IMR-90 (cell line): ENCODE measurements at regions not wholly inside any gene's neighbourhood (a gene's known extent, or its start where the extent isn't known, plus 50 kb on each side); places are given as distances from the start of the nearest gene placed in this dataset.

Source experiments
- ATAC-seq: fragments of 200-7000 bp; cut with Tn5 transposase; 2 replicates; pipeline ENCODE4 v1.9.1; 2020; ENCODE audit warnings: low read depth, mild to moderate bottlenecking, moderate library complexity
- BruUV-seq: library from RNA; stranded (reverse); fragments of 400-500 nt; replicated peaks from 2 replicates; lab custom pipeline; 2021; lab: Mats Ljungman, UMichigan
- CTCF ChIA-PET: fragments of 300-600 bp; formaldehyde crosslinking; extraction: SDS; loops from one replicate; lab custom pipeline; 2021; ENCODE audit warnings: antibody characterized with exemption; lab: Yijun Ruan, JAX
- POLR2A ChIA-PET: fragments of 300-600 bp; sonication (Branson Sonifier 250); formaldehyde crosslinking; loops from one replicate; lab custom pipeline; 2022; ENCODE audit warnings: antibody characterized with exemption; ENCODE audit not compliant: unreplicated experiment; lab: Charles Lee
- DNase-seq: peaks from one replicate; pipeline ENCODE4 v3.0.0; 2013
- H2AFZ ChIP-seq: replicated peaks from 2 replicates; pipeline ENCODE3; 2013; ENCODE audit warnings: low read length, mild to moderate bottlenecking; ENCODE audit not compliant: poor library complexity
- H2AK5ac ChIP-seq: 2 replicates; pipeline ENCODE4 v1.6.1; 2013; ENCODE audit warnings: low read depth, low read length, inconsistent platforms
- H2AK9ac ChIP-seq: replicated peaks from 2 replicates; pipeline ENCODE3; 2013; ENCODE audit warnings: mild to moderate bottlenecking, low read depth, low read length, moderate library complexity; ENCODE audit not compliant: poor library complexity
- H2BK120ac ChIP-seq: 2 replicates; pipeline ENCODE4 v1.6.1; 2013; ENCODE audit warnings: low read depth, low read length, inconsistent platforms
- H2BK15ac ChIP-seq: 3 replicates; pipeline ENCODE4 v1.6.1; 2013; ENCODE audit warnings: low read depth, low read length, inconsistent platforms
- H2BK20ac ChIP-seq: 2 replicates; pipeline ENCODE4 v1.6.1; 2013; ENCODE audit warnings: low read depth, mild to moderate bottlenecking, inconsistent platforms, low read length, moderate library complexity
- H2BK5ac ChIP-seq: 2 replicates; pipeline ENCODE4 v1.6.1; 2013; ENCODE audit warnings: mild to moderate bottlenecking, low read depth, low read length, inconsistent platforms; ENCODE audit not compliant: poor library complexity, severe bottlenecking
- H3K14ac ChIP-seq: replicated peaks from 2 replicates; pipeline ENCODE4 v1.6.1; 2013; ENCODE audit warnings: low read depth, low read length, inconsistent platforms
- H3K18ac ChIP-seq: 2 replicates; pipeline ENCODE4 v1.6.1; 2013; ENCODE audit warnings: low read depth, low read length, control low read depth
- H3K23ac ChIP-seq: 2 replicates; pipeline ENCODE4 v1.6.1; 2013; ENCODE audit warnings: low read depth, low read length, inconsistent platforms
- H3K27ac ChIP-seq: 2 replicates; pipeline ENCODE4 v1.5.1; 2013; ENCODE audit warnings: mild to moderate bottlenecking, control low read depth, low read length; ENCODE audit not compliant: insufficient read depth
- H3K27me3 ChIP-seq: 2 replicates; pipeline ENCODE4 v1.6.1; 2013; ENCODE audit warnings: low read length; ENCODE audit not compliant: control insufficient read depth, insufficient read depth
- H3K36me3 ChIP-seq: 2 replicates; pipeline ENCODE4 v1.6.1; 2013; ENCODE audit warnings: low read length, mixed read lengths; ENCODE audit not compliant: control insufficient read depth, insufficient read depth
- H3K4ac ChIP-seq: 2 replicates; pipeline ENCODE4 v1.6.1; 2013; ENCODE audit warnings: low read depth, low read length, inconsistent platforms
- H3K4me1 ChIP-seq: 2 replicates; pipeline ENCODE4 v1.6.1; 2013; ENCODE audit warnings: low read length, mixed read lengths; ENCODE audit not compliant: control insufficient read depth, insufficient read depth
- H3K4me2 ChIP-seq: 2 replicates; pipeline ENCODE4 v1.6.1; 2013; ENCODE audit warnings: low read depth, mild to moderate bottlenecking, control low read depth, low read length, moderate library complexity
- H3K4me3 ChIP-seq: 2 replicates; pipeline ENCODE4 v1.5.1; 2013; ENCODE audit warnings: low read depth, mild to moderate bottlenecking, control low read depth, low read length, moderate library complexity; ENCODE audit not compliant: insufficient read depth
- H3K56ac ChIP-seq: 2 replicates; pipeline ENCODE4 v1.6.1; 2013; ENCODE audit warnings: low read length, inconsistent platforms; ENCODE audit not compliant: insufficient read depth; ENCODE audit errors: extremely low read depth
- H3K79me1 ChIP-seq, 2 experiments: 2 replicates each; pipeline ENCODE4 v1.6.1; 2013; ENCODE audit warnings: low read length in 2 of 2, inconsistent platforms in 1 of 2, low read depth in 1 of 2
- H3K9ac ChIP-seq: 2 replicates; pipeline ENCODE4 v1.6.1; 2013; ENCODE audit warnings: low read depth, low read length, control low read depth
- H3K9me1 ChIP-seq: 2 replicates; pipeline ENCODE4 v1.6.1; 2013; ENCODE audit warnings: low read length, inconsistent platforms; ENCODE audit not compliant: insufficient read depth
- H3K9me3 ChIP-seq: 2 replicates; pipeline ENCODE4 v1.6.1; 2013; ENCODE audit warnings: low read length; ENCODE audit not compliant: control insufficient read depth, insufficient read depth
- H4K20me1 ChIP-seq: 2 replicates; pipeline ENCODE4 v1.6.1; 2013; ENCODE audit warnings: low read length, inconsistent platforms; ENCODE audit not compliant: insufficient read depth
- H4K5ac ChIP-seq: 2 replicates; pipeline ENCODE4 v1.6.1; 2013; ENCODE audit warnings: mild to moderate bottlenecking, low read depth, low read length, control low read depth
- H4K8ac ChIP-seq, 2 experiments: 2 replicates each; pipeline ENCODE4 v1.6.1; 2013; ENCODE audit warnings: low read depth in 2 of 2, low read length in 2 of 2, control low read depth in 1 of 2, inconsistent platforms in 1 of 2
- H4K91ac ChIP-seq: 2 replicates; pipeline ENCODE4 v1.6.1; 2013; ENCODE audit warnings: low read depth, low read length, inconsistent platforms; ENCODE audit not compliant: insufficient read depth
- BHLHE40 ChIP-seq: fragments of 150-350 bp; IDR thresholded peaks from 2 replicates; pipeline ENCODE4 v1.6.1; 2016; ENCODE audit warnings: mild to moderate bottlenecking, low read depth, low read length
- CEBPB ChIP-seq: IDR thresholded peaks from 2 replicates; pipeline ENCODE4 v1.6.1; 2012; ENCODE audit warnings: low read depth, low read length, improper control_type of control experiment
- CHD1 ChIP-seq: IDR thresholded peaks from 2 replicates; pipeline ENCODE4 v1.6.1; 2012; ENCODE audit warnings: low read depth, low read length, improper control_type of control experiment
- FOS ChIP-seq: fragments of 150-350 bp; IDR thresholded peaks from 2 replicates; pipeline ENCODE4 v1.6.1; 2016; ENCODE audit warnings: low read depth, low read length
- MAFK ChIP-seq: IDR thresholded peaks from 2 replicates; pipeline ENCODE4 v1.6.1; 2012; ENCODE audit warnings: low read depth, low read length, improper control_type of control experiment
- MAZ ChIP-seq: IDR thresholded peaks from 2 replicates; pipeline ENCODE4 v1.6.1; 2012; ENCODE audit warnings: low read depth, mild to moderate bottlenecking, low read length, improper control_type of control experiment, moderate library complexity, borderline replicate concordance
- MXI1 ChIP-seq: IDR thresholded peaks from 2 replicates; pipeline ENCODE4 v1.6.1; 2012; ENCODE audit warnings: low read depth, mild to moderate bottlenecking, low read length, moderate library complexity, borderline replicate concordance
- NFE2L2 ChIP-seq: fragments of 150-350 bp; IDR thresholded peaks from 2 replicates; pipeline ENCODE4 v1.6.1; 2016; ENCODE audit warnings: low read depth, mild to moderate bottlenecking, low read length
- POLR2A ChIP-seq: IDR thresholded peaks from 2 replicates; pipeline ENCODE4 v1.6.1; 2012; ENCODE audit warnings: mild to moderate bottlenecking, low read depth, low read length
- RAD21 ChIP-seq: IDR thresholded peaks from 2 replicates; pipeline ENCODE4 v1.6.1; 2012; ENCODE audit warnings: low read length, improper control_type of control experiment
- RCOR1 ChIP-seq: IDR thresholded peaks from 2 replicates; pipeline ENCODE4 v1.6.1; 2012; ENCODE audit warnings: mild to moderate bottlenecking, low read length, improper control_type of control experiment; ENCODE audit not compliant: insufficient replicate concordance
- RFX5 ChIP-seq: IDR thresholded peaks from 2 replicates; pipeline ENCODE4 v1.8.0; 2012; ENCODE audit warnings: low read depth, mild to moderate bottlenecking, low read length, moderate library complexity
- SMC3 ChIP-seq: fragments of 150-350 bp; IDR thresholded peaks from 2 replicates; pipeline ENCODE4 v1.6.1; 2016; ENCODE audit warnings: low read depth, mild to moderate bottlenecking, antibody characterized with exemption, low read length, moderate library complexity
- WGBS, 2 experiments: methylation state at CpG; one replicate each; pipeline versions ENCODE4 v1.1.5 to v1.1.7; 2013; ENCODE audit warnings: missing lambda C conversion rate in 2 of 2; ENCODE audit not compliant: insufficient read length in 1 of 2; ENCODE audit errors: extremely low coverage in 2 of 2; 5-methylcytosine and 5-hydroxymethylcytosine counted together
- dilution Hi-C: fragments of 300-500 bp; cut with HindIII; formaldehyde crosslinking; loops from one replicate; pipeline ENCODE4 v1.14.3; 2018; ENCODE audit warnings: low sequenced_read_pairs; ENCODE audit not compliant: unreplicated experiment
- in situ Hi-C: fragments of 300-500 bp; cut with MboI; formaldehyde crosslinking; loops from 3 replicates; pipeline ENCODE4 v1.14.3; 2019; ENCODE audit warnings: low sequenced_read_pairs, inconsistent platforms, mixed read lengths
- intact Hi-C: fragments of 100-400 bp; cut with micrococcal nuclease; formaldehyde crosslinking; loops from 2 replicates; pipeline ENCODE4 v1.10.0; 2022
- TF ChIP-seq, protein P1 (sequence below): fragments of 150-350 bp; IDR thresholded peaks from 2 replicates; pipeline ENCODE4 v1.6.1; 2017; ENCODE audit warnings: mild to moderate bottlenecking, antibody characterized with exemption, low read length, low read depth
- TF ChIP-seq, protein P2 (sequence below): conservative IDR thresholded peaks from 2 replicates; pipeline ENCODE4 v1.5.1; 2012; ENCODE audit warnings: mild to moderate bottlenecking, low read depth, low read length, improper control_type of control experiment
- TF ChIP-seq, protein P3 (sequence below): fragments of 150-350 bp; IDR thresholded peaks from 2 replicates; pipeline ENCODE4 v1.6.1; 2016; ENCODE audit warnings: low read depth, mild to moderate bottlenecking, low read length, moderate library complexity, borderline replicate concordance

DNA sequence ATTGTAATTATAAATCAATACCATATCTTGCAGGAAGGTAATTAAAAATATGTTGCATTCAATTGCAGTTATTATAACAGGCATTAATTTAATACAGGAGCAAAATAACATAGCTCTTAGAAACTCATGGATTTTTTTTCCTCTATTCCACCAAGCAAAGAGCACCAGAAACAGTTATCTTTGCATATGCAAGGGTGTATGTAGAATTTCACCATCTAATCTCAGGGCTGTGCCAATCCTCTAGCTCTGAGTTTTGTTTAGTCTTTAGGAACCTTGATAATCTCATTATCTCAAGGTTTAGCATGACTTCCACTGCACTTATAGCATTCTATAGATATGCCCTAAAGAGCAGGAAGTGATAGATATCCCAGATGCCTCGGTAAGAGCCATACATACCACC is 197.5 kb downstream of the VEGFC start:
- Histone ChIP-seq H3K14ac (no peak overlapping the region), H2BK15ac (no peak overlapping the region), H3K36me3 (no peaks in the 10 kb centered on the region), H3K18ac (no peak overlapping the region), H2AFZ (no peak overlapping the region), H3K4me3 (no peak overlapping the region), H2AK5ac (no peak overlapping the region), H3K56ac (no peak overlapping the region), H3K4me2 (no peak overlapping the region), H3K23ac (no peak overlapping the region), H4K91ac (no peak overlapping the region), H3K4ac (no peak overlapping the region), H3K27ac (no peak overlapping the region), H3K27me3 (no peaks in the 10 kb centered on the region; the same call in 1 of the 2 replicates), H3K79me1 (no peaks in the 10 kb centered on the region), H3K9me3 (peaks cover 7% of the 10 kb centered on the region), H4K5ac (no peak overlapping the region), H3K9me1 (no peaks in the 10 kb centered on the region), H2BK5ac (no peak overlapping the region), H4K20me1 (no peaks in the 10 kb centered on the region), H2BK20ac (no peak overlapping the region), H3K9ac (no peak overlapping the region), H2BK120ac (no peak overlapping the region), H4K8ac (no peak overlapping the region), H3K4me1 (no peaks in the 10 kb centered on the region), H2AK9ac (no peak overlapping the region)
- no CpG with 5 or more reads among the region's 1 CpG for WGBS, 2 experiments
- intact Hi-C loops = no loop called here
- CTCF ChIA-PET = no interaction called here
- TF ChIP-seq MAFK (no peak), SMC3 (no peak), RAD21 (no peak), NFE2L2 (no peak), RFX5 (no peak), BHLHE40 (no peak), MAZ (no peak), RCOR1 (no peak), CEBPB (no peak), POLR2A (no peak), MXI1 (no peak), FOS (no peak), CHD1 (no peak)
- TF ChIP-seq, protein P1, sequence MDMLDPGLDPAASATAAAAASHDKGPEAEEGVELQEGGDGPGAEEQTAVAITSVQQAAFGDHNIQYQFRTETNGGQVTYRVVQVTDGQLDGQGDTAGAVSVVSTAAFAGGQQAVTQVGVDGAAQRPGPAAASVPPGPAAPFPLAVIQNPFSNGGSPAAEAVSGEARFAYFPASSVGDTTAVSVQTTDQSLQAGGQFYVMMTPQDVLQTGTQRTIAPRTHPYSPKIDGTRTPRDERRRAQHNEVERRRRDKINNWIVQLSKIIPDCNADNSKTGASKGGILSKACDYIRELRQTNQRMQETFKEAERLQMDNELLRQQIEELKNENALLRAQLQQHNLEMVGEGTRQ = no peak
- TF ChIP-seq, protein P2, sequence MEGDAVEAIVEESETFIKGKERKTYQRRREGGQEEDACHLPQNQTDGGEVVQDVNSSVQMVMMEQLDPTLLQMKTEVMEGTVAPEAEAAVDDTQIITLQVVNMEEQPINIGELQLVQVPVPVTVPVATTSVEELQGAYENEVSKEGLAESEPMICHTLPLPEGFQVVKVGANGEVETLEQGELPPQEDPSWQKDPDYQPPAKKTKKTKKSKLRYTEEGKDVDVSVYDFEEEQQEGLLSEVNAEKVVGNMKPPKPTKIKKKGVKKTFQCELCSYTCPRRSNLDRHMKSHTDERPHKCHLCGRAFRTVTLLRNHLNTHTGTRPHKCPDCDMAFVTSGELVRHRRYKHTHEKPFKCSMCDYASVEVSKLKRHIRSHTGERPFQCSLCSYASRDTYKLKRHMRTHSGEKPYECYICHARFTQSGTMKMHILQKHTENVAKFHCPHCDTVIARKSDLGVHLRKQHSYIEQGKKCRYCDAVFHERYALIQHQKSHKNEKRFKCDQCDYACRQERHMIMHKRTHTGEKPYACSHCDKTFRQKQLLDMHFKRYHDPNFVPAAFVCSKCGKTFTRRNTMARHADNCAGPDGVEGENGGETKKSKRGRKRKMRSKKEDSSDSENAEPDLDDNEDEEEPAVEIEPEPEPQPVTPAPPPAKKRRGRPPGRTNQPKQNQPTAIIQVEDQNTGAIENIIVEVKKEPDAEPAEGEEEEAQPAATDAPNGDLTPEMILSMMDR = no peak
- TF ChIP-seq, protein P3, sequence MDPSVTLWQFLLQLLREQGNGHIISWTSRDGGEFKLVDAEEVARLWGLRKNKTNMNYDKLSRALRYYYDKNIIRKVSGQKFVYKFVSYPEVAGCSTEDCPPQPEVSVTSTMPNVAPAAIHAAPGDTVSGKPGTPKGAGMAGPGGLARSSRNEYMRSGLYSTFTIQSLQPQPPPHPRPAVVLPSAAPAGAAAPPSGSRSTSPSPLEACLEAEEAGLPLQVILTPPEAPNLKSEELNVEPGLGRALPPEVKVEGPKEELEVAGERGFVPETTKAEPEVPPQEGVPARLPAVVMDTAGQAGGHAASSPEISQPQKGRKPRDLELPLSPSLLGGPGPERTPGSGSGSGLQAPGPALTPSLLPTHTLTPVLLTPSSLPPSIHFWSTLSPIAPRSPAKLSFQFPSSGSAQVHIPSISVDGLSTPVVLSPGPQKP = no peak
- dilution Hi-C loops = no loop called here
- in situ Hi-C loops = no loop called here
- DNase-seq (no peak), ATAC-seq (no peak)
- BruUV-seq = no TSS peak
- POLR2A ChIA-PET = no interaction called here
